Skeletal muscle satellite cell (primary cell): ENCODE measurements at regions not wholly inside any gene's neighbourhood (a gene's known extent, or its start where the extent isn't known, plus 50 kb on each side); places are given as distances from the start of the nearest gene placed in this dataset.

ENCODE experiments used
- H3K27me3 ChIP-seq: 2 replicates; pipeline ENCODE4 v1.7.0; 2013; ENCODE audit warnings: low read length; ENCODE audit not compliant: control insufficient read depth, insufficient read depth
- H3K36me3 ChIP-seq: 2 replicates; pipeline ENCODE4 v1.7.0; 2013; ENCODE audit warnings: mild to moderate bottlenecking, control low read depth, low read length; ENCODE audit not compliant: insufficient read depth
- H3K4me1 ChIP-seq: 2 replicates; pipeline ENCODE4 v1.7.0; 2013; ENCODE audit warnings: low read length; ENCODE audit not compliant: control insufficient read depth, insufficient read depth
- H3K4me2 ChIP-seq: 2 replicates; pipeline ENCODE4 v1.7.0; 2013; ENCODE audit warnings: mild to moderate bottlenecking, low read length
- H3K4me3 ChIP-seq: 2 replicates; pipeline ENCODE4 v1.7.0; 2013; ENCODE audit warnings: low read length
- H3K9ac ChIP-seq: 2 replicates; pipeline ENCODE4 v1.7.0; 2013; ENCODE audit warnings: mild to moderate bottlenecking, low read depth, low read length, moderate library complexity
- H3K9me3 ChIP-seq: replicated peaks from 2 replicates; pipeline ENCODE4 v1.7.0; 2013; ENCODE audit warnings: mild to moderate bottlenecking, control low read depth, low read length

- H3K4me1 ChIP-seq = no peaks in the 10 kb centered on the region
- no peak overlapping the region for H3K9ac ChIP-seq
- no peak overlapping the region for H3K4me2 ChIP-seq
- no peaks in the 10 kb centered on the region for H3K9me3 ChIP-seq
- H3K36me3 ChIP-seq = no peaks in the 10 kb centered on the region
- no peak overlapping the region for H3K4me3 ChIP-seq
- H3K27me3 ChIP-seq = no peaks in the 10 kb centered on the region
Measured at GRCh38 chr6:55017555-55018300, 156.6 kb upstream of the HCRTR2 start.

GRCh38 chr6:55019591-55019990 is 154.7 kb upstream of the HCRTR2 start:
- no peaks in the 10 kb centered on the region for H3K36me3 ChIP-seq
- H3K4me2 ChIP-seq = no peak overlapping the region
- H3K4me3 ChIP-seq = no peak overlapping the region
- H3K4me1 ChIP-seq = no peaks in the 10 kb centered on the region
- H3K27me3 ChIP-seq = no peaks in the 10 kb centered on the region
- H3K9ac ChIP-seq = no peak overlapping the region
- no peaks in the 10 kb centered on the region for H3K9me3 ChIP-seq

- H3K4me1 ChIP-seq = no peaks in the 10 kb centered on the region
- no peaks in the 10 kb centered on the region for H3K36me3 ChIP-seq
- no peaks in the 10 kb centered on the region for H3K27me3 ChIP-seq
- no peak overlapping the region for H3K9ac ChIP-seq
- no peak overlapping the region for H3K4me3 ChIP-seq
- H3K9me3 ChIP-seq = no peaks in the 10 kb centered on the region
- no peak overlapping the region for H3K4me2 ChIP-seq
Measured at GRCh38 chr6:55023230-55023629, 151.1 kb upstream of the HCRTR2 start.

GRCh38 chr6:55033016-55033546 is 141.2 kb upstream of the HCRTR2 start:
- Histone ChIP-seq H3K4me3 (no peak overlapping the region), H3K27me3 (no peaks in the 10 kb centered on the region), H3K36me3 (no peaks in the 10 kb centered on the region)

GRCh38 chr6:55034752-55035151 is 139.6 kb upstream of the HCRTR2 start:
- H3K9me3 ChIP-seq = no peaks in the 10 kb centered on the region
- no peak overlapping the region for H3K4me3 ChIP-seq
- H3K27me3 ChIP-seq = no peaks in the 10 kb centered on the region
- no peak overlapping the region for H3K9ac ChIP-seq
- H3K4me2 ChIP-seq = no peak overlapping the region
- H3K36me3 ChIP-seq = no peaks in the 10 kb centered on the region
- peaks cover 5% of the 10 kb centered on the region for H3K4me1 ChIP-seq

More at GRCh38 chr6:55033016-55033546, 141.2 kb upstream of the HCRTR2 start:
- Histone ChIP-seq H3K4me2 (no peak overlapping the region), H3K9ac (no peak overlapping the region), H3K9me3 (no peaks in the 10 kb centered on the region), H3K4me1 (no peaks in the 10 kb centered on the region)

GRCh38 chr6:55040102-55040848 is 134.0 kb upstream of the HCRTR2 start:
- Histone ChIP-seq H3K4me1 (peaks cover 12% of the 10 kb centered on the region), H3K9me3 (no peaks in the 10 kb centered on the region), H3K4me2 (peak overlapping the region; percentile 24), H3K9ac (no peak overlapping the region), H3K36me3 (no peaks in the 10 kb centered on the region), H3K27me3 (no peaks in the 10 kb centered on the region), H3K4me3 (no peak overlapping the region)

- no peaks in the 10 kb centered on the region for H3K9me3 ChIP-seq
- no peak overlapping the region for H3K4me3 ChIP-seq
- H3K27me3 ChIP-seq = no peaks in the 10 kb centered on the region
- no peak overlapping the region for H3K9ac ChIP-seq
- peaks cover 5% of the 10 kb centered on the region for H3K4me1 ChIP-seq
- no peak overlapping the region for H3K4me2 ChIP-seq
- H3K36me3 ChIP-seq = no peaks in the 10 kb centered on the region
Measured at GRCh38 chr6:55046869-55047422, 127.4 kb upstream of the HCRTR2 start.

- Histone ChIP-seq H3K9me3 (no peaks in the 10 kb centered on the region), H3K27me3 (no peaks in the 10 kb centered on the region), H3K4me1 (peaks cover 5% of the 10 kb centered on the region), H3K4me3 (no peak overlapping the region), H3K4me2 (no peak overlapping the region), H3K36me3 (no peaks in the 10 kb centered on the region), H3K9ac (no peak overlapping the region)
Measured at GRCh38 chr6:55047451-55048044, 126.8 kb upstream of the HCRTR2 start.

GRCh38 chr6:55049866-55050265 is 124.4 kb upstream of the HCRTR2 start:
- H3K4me2 ChIP-seq = no peak overlapping the region
- H3K4me3 ChIP-seq = no peak overlapping the region
- no peak overlapping the region for H3K9ac ChIP-seq

GRCh38 chr6:55052846-55053245 is 121.5 kb upstream of the HCRTR2 start:
- no peaks in the 10 kb centered on the region for H3K4me1 ChIP-seq
- no peaks in the 10 kb centered on the region for H3K27me3 ChIP-seq
- H3K4me2 ChIP-seq = no peak overlapping the region
- H3K36me3 ChIP-seq = no peaks in the 10 kb centered on the region
- no peaks in the 10 kb centered on the region for H3K9me3 ChIP-seq
- H3K4me3 ChIP-seq = no peak overlapping the region
- no peak overlapping the region for H3K9ac ChIP-seq

More at GRCh38 chr6:55049866-55050265, 124.4 kb upstream of the HCRTR2 start:
- Histone ChIP-seq H3K36me3 (no peaks in the 10 kb centered on the region), H3K4me1 (peaks cover 5% of the 10 kb centered on the region), H3K9me3 (no peaks in the 10 kb centered on the region), H3K27me3 (no peaks in the 10 kb centered on the region)

- no peak overlapping the region for H3K4me3 ChIP-seq
- no peaks in the 10 kb centered on the region for H3K9me3 ChIP-seq
- no peaks in the 10 kb centered on the region for H3K36me3 ChIP-seq
- H3K4me1 ChIP-seq = no peaks in the 10 kb centered on the region
- H3K4me2 ChIP-seq = no peak overlapping the region
- H3K27me3 ChIP-seq = no peaks in the 10 kb centered on the region
- no peak overlapping the region for H3K9ac ChIP-seq
Measured at GRCh38 chr6:55058682-55059081, 115.6 kb upstream of the HCRTR2 start.
